ENCODE measurements at regions not wholly inside any gene's neighbourhood (a gene's known extent, or its start where the extent isn't known, plus 50 kb on each side); places are given as distances from the start of the nearest gene placed in this dataset.
A peak's percentile ranks its signal among the peaks of the same experiment; 100 is the strongest.

GRCh38 chr1:170823120-170823519 lies 112.2 kb upstream of the MROH9 start:
- in situ Hi-C loops (cut with MboI; ENCODE audit: low sequenced_read_pairs, unreplicated experiment) = no loop called here
- no peak for DNase-seq (ENCODE audit: low spot score)
- no peak for TF ChIP-seq CTCF (IDR thresholded peaks at IDR 0.05; ENCODE audit: borderline replicate concordance, control extremely low read depth, extremely low read depth, insufficient read depth, missing control alignments)

- TF ChIP-seq CTCF (IDR thresholded peaks at IDR 0.05; ENCODE audit: borderline replicate concordance, control extremely low read depth, extremely low read depth, insufficient read depth, missing control alignments) = no peak
- in situ Hi-C loops (cut with MboI; ENCODE audit: low sequenced_read_pairs, unreplicated experiment) = no loop called here
Observed at GRCh38 chr1:170831276-170831675, 104.1 kb upstream of the MROH9 start.

GRCh38 chr1:170836141-170836540 lies 99.2 kb upstream of the MROH9 start:
- in situ Hi-C loops (cut with MboI; ENCODE audit: low sequenced_read_pairs, unreplicated experiment) = no loop called here
- no peak for DNase-seq (ENCODE audit: low spot score)
- no peak for TF ChIP-seq CTCF (IDR thresholded peaks at IDR 0.05; ENCODE audit: borderline replicate concordance, control extremely low read depth, extremely low read depth, insufficient read depth, missing control alignments)

More at GRCh38 chr1:170831276-170831675, 104.1 kb upstream of the MROH9 start:
- no peak for DNase-seq (ENCODE audit: low spot score)

- no peak for DNase-seq (ENCODE audit: low spot score)
- TF ChIP-seq CTCF (IDR thresholded peaks at IDR 0.05; ENCODE audit: borderline replicate concordance, control extremely low read depth, extremely low read depth, insufficient read depth, missing control alignments) = no peak
- in situ Hi-C loops (cut with MboI; ENCODE audit: low sequenced_read_pairs, unreplicated experiment) = no loop called here
Observed at GRCh38 chr1:170840371-170840770, 95.0 kb upstream of the MROH9 start.

- peak; percentile 51 for DNase-seq (ENCODE audit: low spot score)
- in situ Hi-C loops (cut with MboI; ENCODE audit: low sequenced_read_pairs, unreplicated experiment) = no loop called here
- TF ChIP-seq CTCF (IDR thresholded peaks at IDR 0.05; ENCODE audit: borderline replicate concordance, control extremely low read depth, extremely low read depth, insufficient read depth, missing control alignments) = no peak
Observed at GRCh38 chr1:170853302-170853701, 82.0 kb upstream of the MROH9 start.

- in situ Hi-C loops (cut with MboI; ENCODE audit: low sequenced_read_pairs, unreplicated experiment) = no loop called here
- no peak for TF ChIP-seq CTCF (IDR thresholded peaks at IDR 0.05; ENCODE audit: borderline replicate concordance, control extremely low read depth, extremely low read depth, insufficient read depth, missing control alignments)
- DNase-seq (ENCODE audit: low spot score) = no peak
Observed at GRCh38 chr1:170853867-170854266, 81.5 kb upstream of the MROH9 start.

- in situ Hi-C loops (cut with MboI; ENCODE audit: low sequenced_read_pairs, unreplicated experiment) = no loop called here
- TF ChIP-seq CTCF (IDR thresholded peaks at IDR 0.05; ENCODE audit: borderline replicate concordance, control extremely low read depth, extremely low read depth, insufficient read depth, missing control alignments) = no peak
- no peak for DNase-seq (ENCODE audit: low spot score)
Observed at GRCh38 chr1:170854677-170855076, 80.7 kb upstream of the MROH9 start.

Measured in GM13976 (cell line).